KMS-11 (cell line): ENCODE measurements at regions not wholly inside any gene's neighbourhood (a gene's known extent, or its start where the extent isn't known, plus 50 kb on each side); places are given as distances from the start of the nearest gene placed in this dataset.
"Not testable (repeated sequence)": the region's sequence is repeated elsewhere in the genome, so short reads cannot be mapped to it uniquely, and the experiment has no call there.

Source experiments
- H2AFZ ChIP-seq: fragments of 200-600 bp; sonication (generic); 2 replicates; pipeline ENCODE4 v1.6.1; 2016; ENCODE audit warnings: antibody characterized with exemption, mixed run types, low read depth
- H3K27ac ChIP-seq: fragments of 200-600 bp; sonication (generic); 2 replicates; pipeline ENCODE4 v1.6.1; 2016; ENCODE audit warnings: mild to moderate bottlenecking, mixed run types
- H3K27me3 ChIP-seq: fragments of 200-600 bp; sonication (generic); 2 replicates; pipeline ENCODE4 v1.6.1; 2017; ENCODE audit warnings: mild to moderate bottlenecking, low read depth, mixed run types, moderate library complexity; ENCODE audit not compliant: insufficient read depth
- H3K36me3 ChIP-seq: fragments of 200-600 bp; sonication (generic); 2 replicates; pipeline ENCODE4 v1.6.1; 2017; ENCODE audit warnings: mild to moderate bottlenecking, mixed run types; ENCODE audit not compliant: insufficient read depth
- H3K4me1 ChIP-seq: fragments of 200-600 bp; sonication (generic); 2 replicates; pipeline ENCODE4 v1.6.1; 2016; ENCODE audit warnings: mild to moderate bottlenecking, low read depth, mixed run types; ENCODE audit not compliant: poor library complexity, severe bottlenecking
- H3K4me2 ChIP-seq: fragments of 200-600 bp; sonication (generic); 2 replicates; pipeline ENCODE4 v1.7.0; 2016; ENCODE audit warnings: mild to moderate bottlenecking, mixed run types
- H3K4me3 ChIP-seq: fragments of 200-600 bp; sonication (generic); IDR thresholded peaks from 2 replicates; pipeline ENCODE4 v1.6.1; 2017; ENCODE audit warnings: low read depth, low read length, mixed read lengths; ENCODE audit not compliant: insufficient read depth
- H3K79me2 ChIP-seq: fragments of 200-600 bp; sonication (generic); 2 replicates; pipeline ENCODE4 v1.6.1; 2016; ENCODE audit warnings: low read depth, mixed run types; ENCODE audit not compliant: insufficient read depth
- H3K9ac ChIP-seq: fragments of 200-600 bp; sonication (generic); 2 replicates; pipeline ENCODE4 v1.6.1; 2016; ENCODE audit warnings: mild to moderate bottlenecking, mixed run types
- H4K20me1 ChIP-seq: fragments of 200-600 bp; sonication (generic); 2 replicates; pipeline ENCODE4 v1.6.1; 2016; ENCODE audit warnings: mild to moderate bottlenecking, mixed run types; ENCODE audit not compliant: insufficient read depth
- CTCF ChIP-seq: fragments of 200-600 bp; sonication (generic); conservative IDR thresholded peaks from 2 replicates; pipeline ENCODE4 v1.6.1; 2017; ENCODE audit warnings: low read depth, mild to moderate bottlenecking, antibody characterized with exemption, low read length, moderate library complexity, mixed read lengths

DNA sequence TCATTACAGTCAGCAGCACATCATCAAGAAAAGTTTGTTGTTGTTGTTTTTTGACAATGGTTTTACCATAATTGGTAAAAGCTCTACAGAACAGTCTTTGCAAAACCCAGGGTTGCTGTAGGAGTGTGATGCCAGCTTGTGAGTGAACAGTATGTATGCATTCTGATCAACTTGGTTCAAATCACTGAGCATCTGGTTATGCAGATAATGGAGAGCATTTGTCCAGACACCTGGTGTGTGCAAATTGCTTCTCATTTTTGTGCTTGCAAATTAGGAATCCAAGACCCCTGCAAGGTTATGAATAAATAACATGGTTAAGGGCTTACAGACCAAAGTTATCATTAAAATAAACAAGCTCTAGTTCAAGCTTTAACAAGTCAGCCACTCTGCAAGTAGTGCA is 448.7 kb upstream of the ACTBL2 start:
- Histone ChIP-seq H4K20me1 (no peaks in the 10 kb centered on the region), H3K4me2 (no peak overlapping the region), H3K79me2 (no peaks in the 10 kb centered on the region), H3K4me3 (no peak overlapping the region), H3K27ac (no peak overlapping the region), H3K27me3 (no peaks in the 10 kb centered on the region), H2AFZ (no peak overlapping the region), H3K9ac (no peak overlapping the region), H3K4me1 (no peaks in the 10 kb centered on the region), H3K36me3 (no peaks in the 10 kb centered on the region)
- no peak for TF ChIP-seq CTCF

- H2AFZ ChIP-seq, result no peak overlapping the region
- no peaks in the 10 kb centered on the region for H3K36me3 ChIP-seq
- no peaks in the 10 kb centered on the region for H3K79me2 ChIP-seq
- no peaks in the 10 kb centered on the region for H4K20me1 ChIP-seq
- H3K4me2 ChIP-seq, result no peak overlapping the region
- H3K9ac ChIP-seq, result no peak overlapping the region
- TF ChIP-seq CTCF, result no peak
- no peak overlapping the region for H3K4me3 ChIP-seq
- no peaks in the 10 kb centered on the region for H3K27me3 ChIP-seq
- H3K4me1 ChIP-seq, result no peaks in the 10 kb centered on the region
- no peak overlapping the region for H3K27ac ChIP-seq
These were observed 446.7 kb upstream of the ACTBL2 start for GRCh38 chr5:57929271-57929670.

GRCh38 chr5:57923094-57923493 is 440.5 kb upstream of the ACTBL2 start:
- not testable (repeated sequence) for H3K27me3 ChIP-seq, H4K20me1 ChIP-seq, H3K4me1 ChIP-seq, H2AFZ ChIP-seq, H3K4me2 ChIP-seq, H3K36me3 ChIP-seq, H3K27ac ChIP-seq, H3K9ac ChIP-seq, H3K79me2 ChIP-seq, H3K4me3 ChIP-seq

GRCh38 chr5:57917004-57917403 is 434.4 kb upstream of the ACTBL2 start:
- Histone ChIP-seq H3K9ac (no peak overlapping the region), H3K4me3 (no peak overlapping the region), H2AFZ (no peak overlapping the region), H3K27ac (no peak overlapping the region), H3K27me3 (no peaks in the 10 kb centered on the region), H3K36me3 (no peaks in the 10 kb centered on the region), H3K4me1 (no peaks in the 10 kb centered on the region), H4K20me1 (no peaks in the 10 kb centered on the region), H3K79me2 (no peaks in the 10 kb centered on the region), H3K4me2 (no peak overlapping the region)
- no peak for TF ChIP-seq CTCF

- H3K27ac ChIP-seq, result no peak overlapping the region
These were observed 432.9 kb upstream of the ACTBL2 start for GRCh38 chr5:57915536-57915935.

More at GRCh38 chr5:57915536-57915935, 432.9 kb upstream of the ACTBL2 start:
- no peak for TF ChIP-seq CTCF
- no peak overlapping the region for H3K4me3 ChIP-seq
- no peaks in the 10 kb centered on the region for H3K36me3 ChIP-seq
- no peaks in the 10 kb centered on the region for H3K27me3 ChIP-seq
- H3K79me2 ChIP-seq, result no peaks in the 10 kb centered on the region
- no peak overlapping the region for H3K9ac ChIP-seq
- no peaks in the 10 kb centered on the region for H3K4me1 ChIP-seq
- H3K4me2 ChIP-seq, result no peak overlapping the region
- no peak overlapping the region for H2AFZ ChIP-seq
- no peaks in the 10 kb centered on the region for H4K20me1 ChIP-seq
